IPS DF 4.7 (cell line): ENCODE measurements at regions not wholly inside any gene's neighbourhood (a gene's known extent, or its start where the extent isn't known, plus 50 kb on each side); places are given as distances from the start of the nearest gene placed in this dataset.
"Not testable (repeated sequence)": the region's sequence is repeated elsewhere in the genome, so short reads cannot be mapped to it uniquely, and the experiment has no call there.

Experiments used
- DNase-seq: peaks from one replicate; pipeline ENCODE4 v3.0.0-alpha.2; 2013; ENCODE audit warnings: low spot score; ENCODE audit errors: extremely low read depth

- no peak for DNase-seq
These were observed 89.1 kb downstream of the ACTL7B start for GRCh38 chr9:108766626-108767161.

- DNase-seq, result no peak
These were observed 90.5 kb downstream of the ACTL7B start for GRCh38 chr9:108765265-108765664.

GRCh38 chr9:108762348-108763055 is 93.3 kb downstream of the ACTL7B start:
- no peak for DNase-seq

GRCh38 chr9:108761655-108762347 is 94.0 kb downstream of the ACTL7B start:
- DNase-seq, result peak; percentile 30

GRCh38 chr9:108760841-108761240 is 94.9 kb downstream of the ACTL7B start:
- DNase-seq, result no peak

- DNase-seq, result no peak
These were observed 96.0 kb downstream of the ACTL7B start for GRCh38 chr9:108759835-108760234.

- no peak for DNase-seq
These were observed 96.4 kb downstream of the ACTL7B start for GRCh38 chr9:108759399-108759798.

GRCh38 chr9:108756746-108757490 is 98.9 kb downstream of the ACTL7B start:
- DNase-seq, result no peak

GRCh38 chr9:108755979-108756378 is 99.8 kb downstream of the ACTL7B start:
- DNase-seq, result no peak

GRCh38 chr9:108751369-108751768 is 104.4 kb downstream of the ACTL7B start:
- DNase-seq, result no peak

- no peak for DNase-seq
These were observed 105.0 kb downstream of the ACTL7B start for GRCh38 chr9:108750661-108751215.

GRCh38 chr9:108748776-108749175 is 107.0 kb downstream of the ACTL7B start:
- no peak for DNase-seq

GRCh38 chr9:108746864-108747263 is 108.9 kb downstream of the ACTL7B start:
- no peak for DNase-seq

GRCh38 chr9:108746001-108746400 is 109.8 kb downstream of the ACTL7B start:
- no peak for DNase-seq

- DNase-seq, result no peak
These were observed 111.1 kb downstream of the ACTL7B start for GRCh38 chr9:108744641-108745040.

GRCh38 chr9:108743901-108744371 is 111.8 kb downstream of the ACTL7B start:
- DNase-seq, result no peak

GRCh38 chr9:108743416-108743815 is 112.4 kb downstream of the ACTL7B start:
- no peak for DNase-seq

GRCh38 chr9:108742191-108742590 is 113.6 kb downstream of the ACTL7B start:
- DNase-seq, result no peak

GRCh38 chr9:108731292-108731691 is 124.5 kb downstream of the ACTL7B start:
- not testable (repeated sequence) for DNase-seq

- no peak for DNase-seq
These were observed 128.1 kb downstream of the ACTL7B start for GRCh38 chr9:108727580-108728111.

GRCh38 chr9:108724652-108725051 is 131.1 kb downstream of the ACTL7B start:
- DNase-seq, result no peak
